T1000 (cell line): ENCODE measurements at regions not wholly inside any gene's neighbourhood (a gene's known extent, or its start where the extent isn't known, plus 50 kb on each side); places are given as distances from the start of the nearest gene placed in this dataset.

Experiments used
- DNase-seq: peaks from one replicate; lab custom pipeline; 2025; ENCODE audit warnings: mixed read lengths; lab: John Stamatoyannopoulos, UW

- DNase-seq: no peak
Measured at GRCh38 chr3:72300621-72301020, 515.7 kb upstream of the PROK2 start.

- DNase-seq: no peak
Measured at GRCh38 chr3:72299823-72300222, 514.9 kb upstream of the PROK2 start.

- DNase-seq: peak; percentile 25
Measured at GRCh38 chr3:72299321-72299802, 514.4 kb upstream of the PROK2 start.

GRCh38 chr3:72298201-72299152 lies 513.5 kb upstream of the PROK2 start:
- DNase-seq: no peak

- no peak for DNase-seq
Measured at GRCh38 chr3:72297481-72297880, 512.5 kb upstream of the PROK2 start.

- no peak for DNase-seq
Measured at GRCh38 chr3:72296477-72297111, 511.6 kb upstream of the PROK2 start.

- no peak for DNase-seq
Measured at GRCh38 chr3:72295962-72296450, 511.1 kb upstream of the PROK2 start.

- DNase-seq: no peak
Measured at GRCh38 chr3:72295276-72295961, 510.5 kb upstream of the PROK2 start.

- no peak for DNase-seq
Measured at GRCh38 chr3:72290859-72291638, 506.1 kb upstream of the PROK2 start.

GRCh38 chr3:72289692-72290071 lies 504.7 kb upstream of the PROK2 start:
- DNase-seq: no peak

- DNase-seq: no peak
Measured at GRCh38 chr3:72288955-72289691, 504.2 kb upstream of the PROK2 start.

- no peak for DNase-seq
Measured at GRCh38 chr3:72287956-72288355, 503.0 kb upstream of the PROK2 start.

- DNase-seq: no peak
Measured at GRCh38 chr3:72285502-72285901, 500.6 kb upstream of the PROK2 start.

GRCh38 chr3:72284471-72284870 lies 499.5 kb upstream of the PROK2 start:
- no peak for DNase-seq

- no peak for DNase-seq
Measured at GRCh38 chr3:72282918-72283317, 498.0 kb upstream of the PROK2 start.

GRCh38 chr3:72281551-72281950 lies 496.6 kb upstream of the PROK2 start:
- DNase-seq: no peak

GRCh38 chr3:72280876-72281275 lies 495.9 kb upstream of the PROK2 start:
- no peak for DNase-seq

- DNase-seq: no peak
Measured at GRCh38 chr3:72279631-72280041, 494.7 kb upstream of the PROK2 start.

- no peak for DNase-seq
Measured at GRCh38 chr3:72279068-72279604, 494.2 kb upstream of the PROK2 start.

GRCh38 chr3:72278349-72279067 lies 493.6 kb upstream of the PROK2 start:
- DNase-seq: no peak
